A549 (cell line): ENCODE measurements at regions not wholly inside any gene's neighbourhood (a gene's known extent, or its start where the extent isn't known, plus 50 kb on each side); places are given as distances from the start of the nearest gene placed in this dataset.

ENCODE experiments used
- CHD2 ChIP-seq: fragments of 150-350 bp; IDR thresholded peaks from 2 replicates; pipeline ENCODE4 v1.6.1; 2014; ENCODE audit warnings: low read length; ENCODE audit not compliant: partially characterized antibody
- CTCF ChIP-seq: fragments of >200 bp; sonication (Bioruptor Twin); formaldehyde crosslinking; IDR thresholded peaks from 3 replicates; pipeline ENCODE4 v1.5.1; 2016
- EHMT2 ChIP-seq: fragments of 200-600 bp; sonication (generic); IDR thresholded peaks from 2 replicates; pipeline ENCODE4 v1.6.1; 2016; ENCODE audit warnings: antibody characterized with exemption, low read depth, mild to moderate bottlenecking, moderate library complexity
- POLR2A ChIP-seq: IDR thresholded peaks from 2 replicates; pipeline ENCODE4 v1.6.1; 2012; ENCODE audit warnings: mild to moderate bottlenecking, low read length
- RAD21 ChIP-seq, 2 experiments: fragments of >200 bp in 1 of 2; sonication (Bioruptor Twin) in 1 of 2; formaldehyde crosslinking in 1 of 2; IDR thresholded peaks in 1 of 2; conservative IDR thresholded peaks in 1 of 2; 2 replicates in 1 of 2; 3 replicates in 1 of 2; pipeline ENCODE4 v1.6.1; 2012 to 2018; ENCODE audit warnings: inconsistent platforms in 1 of 2

GRCh38 chr6:144379356-144379755 is 94.2 kb downstream of the UTRN start:
- TF ChIP-seq RAD21 (conservative IDR thresholded peaks at IDR 0.05 in 1 of 2, IDR thresholded peaks at IDR 0.05 in 1 of 2) (no peak), EHMT2 (no peak), CTCF (no peak), CHD2 (no peak), POLR2A (no peak)
